ENCODE measurements at regions not wholly inside any gene's neighbourhood (a gene's known extent, or its start where the extent isn't known, plus 50 kb on each side); places are given as distances from the start of the nearest gene placed in this dataset.

DNA sequence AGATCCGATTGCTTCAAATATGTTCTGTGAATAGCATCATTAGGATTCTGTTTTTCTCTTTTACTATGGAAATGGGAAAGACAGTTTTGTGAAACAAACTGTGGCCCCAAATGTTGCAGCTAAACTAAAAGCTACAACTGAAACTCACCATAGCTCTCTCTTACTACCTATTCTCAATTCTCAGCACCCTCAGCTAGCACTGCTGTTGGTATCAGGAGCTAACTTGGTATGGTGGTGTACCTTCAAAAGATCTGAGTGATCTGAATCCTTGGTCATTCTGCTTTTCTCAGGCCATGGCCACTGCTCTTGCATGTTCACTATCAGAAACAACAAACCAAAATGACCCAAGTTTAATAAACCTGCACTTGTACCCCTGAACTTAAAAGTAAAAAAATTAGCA is 1208.0 kb downstream of the SORCS1 start:
- DNase-seq (ENCODE audit: low read depth) = no peak
- Histone ChIP-seq H3K36me3 (ENCODE audit: control insufficient read depth, insufficient read depth, low read length, severe bottlenecking) (no peaks in the 10 kb centered on the region), H3K9me3 (ENCODE audit: control insufficient read depth, low read length) (no peaks in the 10 kb centered on the region), H3K4me1 (ENCODE audit: control insufficient read depth, insufficient read depth, low read length) (no peaks in the 10 kb centered on the region), H3K9ac (ENCODE audit: low read length) (no peak overlapping the region), H3K4me3 (ENCODE audit: low read length) (no peak overlapping the region), H3K27me3 (replicated peaks; ENCODE audit: control insufficient read depth, insufficient read depth, low read length) (no peaks in the 10 kb centered on the region)

- Histone ChIP-seq H3K9ac (ENCODE audit: low read length) (no peak overlapping the region), H3K36me3 (ENCODE audit: control insufficient read depth, insufficient read depth, low read length, severe bottlenecking) (no peaks in the 10 kb centered on the region), H3K27me3 (replicated peaks; ENCODE audit: control insufficient read depth, insufficient read depth, low read length) (no peaks in the 10 kb centered on the region), H3K4me1 (ENCODE audit: control insufficient read depth, insufficient read depth, low read length) (no peaks in the 10 kb centered on the region), H3K9me3 (ENCODE audit: control insufficient read depth, low read length) (no peaks in the 10 kb centered on the region), H3K4me3 (ENCODE audit: low read length) (no peak overlapping the region)
- DNase-seq (ENCODE audit: low read depth) = no peak
These were observed 1210.6 kb downstream of the SORCS1 start for GRCh38 chr10:105953861-105954260.

GRCh38 chr10:105953056-105953455 is 1211.5 kb downstream of the SORCS1 start:
- Histone ChIP-seq H3K9ac (ENCODE audit: low read length) (no peak overlapping the region), H3K4me1 (ENCODE audit: control insufficient read depth, insufficient read depth, low read length) (no peaks in the 10 kb centered on the region), H3K9me3 (ENCODE audit: control insufficient read depth, low read length) (no peaks in the 10 kb centered on the region), H3K4me3 (ENCODE audit: low read length) (no peak overlapping the region), H3K36me3 (ENCODE audit: control insufficient read depth, insufficient read depth, low read length, severe bottlenecking) (no peaks in the 10 kb centered on the region), H3K27me3 (replicated peaks; ENCODE audit: control insufficient read depth, insufficient read depth, low read length) (no peaks in the 10 kb centered on the region)
- DNase-seq (ENCODE audit: low read depth) = no peak

GRCh38 chr10:105952153-105952552 is 1212.4 kb downstream of the SORCS1 start:
- DNase-seq (ENCODE audit: low read depth) = peak; percentile 71

DNA sequence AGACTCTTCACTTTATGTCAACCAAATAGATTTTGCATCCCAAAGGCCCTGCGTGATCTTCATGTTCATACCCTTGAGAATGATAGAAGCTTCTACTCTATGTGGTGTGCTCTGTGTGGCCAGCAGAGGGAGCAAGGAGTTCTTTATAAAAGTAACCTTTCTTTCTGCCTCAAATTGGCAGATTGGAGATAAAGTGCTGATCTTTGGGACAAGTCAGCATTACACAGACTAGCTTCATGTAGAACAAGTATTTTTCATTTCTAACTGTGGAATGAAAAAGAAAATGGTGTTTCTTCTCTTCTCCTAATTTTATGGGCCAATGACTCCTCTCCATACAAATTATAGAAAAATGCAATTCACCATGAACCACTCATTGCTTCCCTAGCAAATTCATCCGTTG is 1214.1 kb downstream of the SORCS1 start:
- no peaks in the 10 kb centered on the region for H3K27me3 ChIP-seq (replicated peaks; ENCODE audit: control insufficient read depth, insufficient read depth, low read length)
- DNase-seq (ENCODE audit: low read depth) = peak; percentile 87
- no peaks in the 10 kb centered on the region for H3K9me3 ChIP-seq (ENCODE audit: control insufficient read depth, low read length)
- H3K36me3 ChIP-seq (ENCODE audit: control insufficient read depth, insufficient read depth, low read length, severe bottlenecking) = no peaks in the 10 kb centered on the region
- no peaks in the 10 kb centered on the region for H3K4me1 ChIP-seq (ENCODE audit: control insufficient read depth, insufficient read depth, low read length)
- no peak overlapping the region for H3K9ac ChIP-seq (ENCODE audit: low read length)
- H3K4me3 ChIP-seq (ENCODE audit: low read length) = no peak overlapping the region

More at GRCh38 chr10:105952153-105952552, 1212.4 kb downstream of the SORCS1 start:
- Histone ChIP-seq H3K9me3 (ENCODE audit: control insufficient read depth, low read length) (no peaks in the 10 kb centered on the region), H3K9ac (ENCODE audit: low read length) (no peak overlapping the region), H3K27me3 (replicated peaks; ENCODE audit: control insufficient read depth, insufficient read depth, low read length) (no peaks in the 10 kb centered on the region), H3K36me3 (ENCODE audit: control insufficient read depth, insufficient read depth, low read length, severe bottlenecking) (no peaks in the 10 kb centered on the region), H3K4me3 (ENCODE audit: low read length) (peak overlapping the region; percentile 9), H3K4me1 (ENCODE audit: control insufficient read depth, insufficient read depth, low read length) (no peaks in the 10 kb centered on the region)

GRCh38 chr10:105949721-105950120 is 1214.8 kb downstream of the SORCS1 start:
- H3K4me3 ChIP-seq (ENCODE audit: low read length) = no peak overlapping the region
- H3K9me3 ChIP-seq (ENCODE audit: control insufficient read depth, low read length) = no peaks in the 10 kb centered on the region
- H3K36me3 ChIP-seq (ENCODE audit: control insufficient read depth, insufficient read depth, low read length, severe bottlenecking) = no peaks in the 10 kb centered on the region
- no peaks in the 10 kb centered on the region for H3K27me3 ChIP-seq (replicated peaks; ENCODE audit: control insufficient read depth, insufficient read depth, low read length)
- no peak for DNase-seq (ENCODE audit: low read depth)
- H3K9ac ChIP-seq (ENCODE audit: low read length) = no peak overlapping the region
- H3K4me1 ChIP-seq (ENCODE audit: control insufficient read depth, insufficient read depth, low read length) = no peaks in the 10 kb centered on the region

- no peak for DNase-seq (ENCODE audit: low read depth)
- Histone ChIP-seq H3K4me1 (ENCODE audit: control insufficient read depth, insufficient read depth, low read length) (no peaks in the 10 kb centered on the region), H3K4me3 (ENCODE audit: low read length) (no peak overlapping the region), H3K27me3 (replicated peaks; ENCODE audit: control insufficient read depth, insufficient read depth, low read length) (no peaks in the 10 kb centered on the region), H3K36me3 (ENCODE audit: control insufficient read depth, insufficient read depth, low read length, severe bottlenecking) (no peaks in the 10 kb centered on the region), H3K9ac (ENCODE audit: low read length) (no peak overlapping the region), H3K9me3 (ENCODE audit: control insufficient read depth, low read length) (no peaks in the 10 kb centered on the region)
These were observed 1239.3 kb downstream of the SORCS1 start for GRCh38 chr10:105925045-105925785.

- no peaks in the 10 kb centered on the region for H3K27me3 ChIP-seq (replicated peaks; ENCODE audit: control insufficient read depth, insufficient read depth, low read length)
- H3K36me3 ChIP-seq (ENCODE audit: control insufficient read depth, insufficient read depth, low read length, severe bottlenecking) = no peaks in the 10 kb centered on the region
- no peaks in the 10 kb centered on the region for H3K4me1 ChIP-seq (ENCODE audit: control insufficient read depth, insufficient read depth, low read length)
- no peak overlapping the region for H3K4me3 ChIP-seq (ENCODE audit: low read length)
- H3K9me3 ChIP-seq (ENCODE audit: control insufficient read depth, low read length) = no peaks in the 10 kb centered on the region
- DNase-seq (ENCODE audit: low read depth) = no peak
- H3K9ac ChIP-seq (ENCODE audit: low read length) = no peak overlapping the region
These were observed 1243.2 kb downstream of the SORCS1 start for GRCh38 chr10:105921348-105921747.

GRCh38 chr10:105914432-105914831 is 1250.1 kb downstream of the SORCS1 start:
- H3K27me3 ChIP-seq (replicated peaks; ENCODE audit: control insufficient read depth, insufficient read depth, low read length) = no peaks in the 10 kb centered on the region
- no peaks in the 10 kb centered on the region for H3K36me3 ChIP-seq (ENCODE audit: control insufficient read depth, insufficient read depth, low read length, severe bottlenecking)
- no peak for DNase-seq (ENCODE audit: low read depth)
- H3K9me3 ChIP-seq (ENCODE audit: control insufficient read depth, low read length) = no peaks in the 10 kb centered on the region
- no peaks in the 10 kb centered on the region for H3K4me1 ChIP-seq (ENCODE audit: control insufficient read depth, insufficient read depth, low read length)
- H3K4me3 ChIP-seq (ENCODE audit: low read length) = no peak overlapping the region
- H3K9ac ChIP-seq (ENCODE audit: low read length) = no peak overlapping the region

- no peaks in the 10 kb centered on the region for H3K4me1 ChIP-seq (ENCODE audit: control insufficient read depth, insufficient read depth, low read length)
- H3K9me3 ChIP-seq (ENCODE audit: control insufficient read depth, low read length) = no peaks in the 10 kb centered on the region
- H3K36me3 ChIP-seq (ENCODE audit: control insufficient read depth, insufficient read depth, low read length, severe bottlenecking) = no peaks in the 10 kb centered on the region
- no peak overlapping the region for H3K9ac ChIP-seq (ENCODE audit: low read length)
- no peak for DNase-seq (ENCODE audit: low read depth)
- no peaks in the 10 kb centered on the region for H3K27me3 ChIP-seq (replicated peaks; ENCODE audit: control insufficient read depth, insufficient read depth, low read length)
- no peak overlapping the region for H3K4me3 ChIP-seq (ENCODE audit: low read length)
These were observed 1255.8 kb downstream of the SORCS1 start for GRCh38 chr10:105908701-105909100.

DNA sequence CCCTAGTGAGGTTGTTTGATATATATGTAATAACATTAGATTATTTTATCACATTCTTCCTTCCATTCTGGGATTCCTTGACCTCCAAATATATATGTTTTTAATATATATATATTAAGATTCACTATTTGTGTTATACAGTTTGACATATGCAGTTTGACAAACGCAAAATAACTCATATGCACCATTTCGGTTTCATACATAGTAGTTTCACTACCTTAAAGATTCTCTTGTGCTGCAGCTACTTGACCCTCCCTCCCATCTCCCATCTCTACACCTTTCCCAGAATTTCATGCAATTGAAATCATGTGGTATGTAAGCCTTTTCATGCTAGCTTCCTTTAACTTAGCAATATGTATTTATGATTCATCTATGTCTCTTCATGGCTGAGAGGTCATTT is 1244.4 kb downstream of the SORCS3 start:
- Histone ChIP-seq H3K4me3 (ENCODE audit: low read length) (no peak overlapping the region), H3K9ac (ENCODE audit: low read length) (no peak overlapping the region), H3K4me1 (ENCODE audit: control insufficient read depth, insufficient read depth, low read length) (no peaks in the 10 kb centered on the region), H3K9me3 (ENCODE audit: control insufficient read depth, low read length) (peaks cover 12% of the 10 kb centered on the region), H3K27me3 (replicated peaks; ENCODE audit: control insufficient read depth, insufficient read depth, low read length) (no peaks in the 10 kb centered on the region), H3K36me3 (ENCODE audit: control insufficient read depth, insufficient read depth, low read length, severe bottlenecking) (no peaks in the 10 kb centered on the region)
- DNase-seq (ENCODE audit: low read depth) = no peak

GRCh38 chr10:105879401-105879800 is 1238.3 kb downstream of the SORCS3 start:
- Histone ChIP-seq H3K9ac (ENCODE audit: low read length) (no peak overlapping the region), H3K4me3 (ENCODE audit: low read length) (no peak overlapping the region), H3K36me3 (ENCODE audit: control insufficient read depth, insufficient read depth, low read length, severe bottlenecking) (no peaks in the 10 kb centered on the region), H3K9me3 (ENCODE audit: control insufficient read depth, low read length) (no peaks in the 10 kb centered on the region), H3K27me3 (replicated peaks; ENCODE audit: control insufficient read depth, insufficient read depth, low read length) (no peaks in the 10 kb centered on the region), H3K4me1 (ENCODE audit: control insufficient read depth, insufficient read depth, low read length) (no peaks in the 10 kb centered on the region)
- DNase-seq (ENCODE audit: low read depth) = no peak

Measured in adipocyte (in vitro differentiated cells).